HG02588 (cell line): ENCODE measurements at regions not wholly inside any gene's neighbourhood (a gene's known extent, or its start where the extent isn't known, plus 50 kb on each side); places are given as distances from the start of the nearest gene placed in this dataset.
A peak's percentile ranks its signal among the peaks of the same experiment; 100 is the strongest.

Experiments used
- ATAC-seq: cut with Tn5 transposase; IDR thresholded peaks from one replicate; pipeline ENCODE4 v1.9.1; 2021; ENCODE audit warnings: mild to moderate bottlenecking, moderate library complexity; ENCODE audit not compliant: unreplicated experiment

DNA sequence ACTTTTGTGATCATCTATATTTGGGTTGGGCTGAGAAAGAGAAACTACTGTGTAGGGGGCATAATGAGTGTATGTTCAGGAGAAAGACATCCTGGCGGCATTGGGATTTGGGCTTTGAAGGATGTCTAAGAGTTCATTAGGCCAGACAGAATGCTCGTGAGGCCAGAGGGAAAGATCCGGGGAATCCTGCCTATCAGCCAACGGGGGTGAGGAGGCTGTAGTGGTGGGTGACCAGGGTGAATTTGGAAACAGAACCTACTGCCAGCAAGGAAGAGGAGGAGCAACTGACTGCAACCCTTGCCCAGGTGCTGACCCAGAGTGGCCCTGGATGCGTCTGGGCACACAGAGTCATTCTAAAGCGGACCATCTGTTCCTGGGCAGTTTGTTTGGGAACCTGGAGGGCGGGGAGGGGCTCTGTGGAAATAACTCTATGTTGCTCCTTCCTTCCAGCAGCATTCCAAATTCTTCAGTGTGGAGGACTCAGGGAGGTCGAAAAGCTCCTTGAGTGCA lies 56.9 kb upstream of the ECE1 start:
- ATAC-seq: no peak

- no peak for ATAC-seq
These were observed 56.3 kb upstream of the ECE1 start for GRCh38 chr1:21346365-21347071.

GRCh38 chr1:21344750-21345443 lies 54.6 kb upstream of the ECE1 start:
- ATAC-seq: peak; percentile 23

- no peak for ATAC-seq
These were observed 54.0 kb upstream of the ECE1 start for GRCh38 chr1:21344098-21344749.

DNA sequence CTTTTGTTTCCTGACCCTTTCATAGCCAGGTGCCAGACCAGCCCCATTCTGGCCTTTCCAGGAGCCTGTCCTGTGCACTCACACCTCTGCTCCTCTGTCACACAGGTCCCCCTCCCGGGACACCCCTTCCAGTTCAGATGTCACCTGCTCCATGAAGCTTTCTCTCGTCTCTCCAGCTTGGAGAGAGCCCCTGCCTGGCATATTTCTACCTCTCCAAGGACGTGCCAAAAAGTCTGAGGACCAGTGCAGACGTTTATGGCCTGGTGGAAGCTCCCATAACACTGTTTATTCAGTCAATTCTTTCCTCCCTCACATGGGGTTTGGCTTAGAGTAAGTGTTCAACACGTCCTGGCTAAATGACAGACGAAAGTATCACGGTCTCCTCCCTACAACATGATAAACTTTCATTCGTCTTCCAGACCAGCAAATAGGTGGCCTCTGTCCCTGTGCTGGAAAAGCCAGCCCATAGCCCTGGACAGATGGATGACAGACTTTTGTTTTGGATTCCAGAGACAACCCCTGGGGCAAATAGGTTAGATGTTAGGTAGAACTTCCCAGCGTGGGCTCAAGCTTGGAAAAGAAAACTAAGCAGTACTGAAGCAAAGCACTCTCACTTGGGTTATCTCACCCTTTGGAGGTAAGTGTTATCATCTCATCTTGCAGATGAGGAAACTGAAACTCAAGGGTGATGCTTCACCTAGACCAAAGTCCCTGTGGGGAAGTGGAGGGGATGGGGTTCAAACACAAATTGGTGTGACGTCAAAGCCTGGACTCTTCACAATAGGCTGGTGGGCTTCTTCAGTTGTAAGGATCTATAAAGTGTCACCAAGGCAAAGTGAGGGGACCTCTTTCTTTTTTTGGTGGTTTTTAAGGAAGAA lies 52.9 kb upstream of the ECE1 start:
- ATAC-seq: no peak

GRCh38 chr1:21341517-21342078 lies 51.3 kb upstream of the ECE1 start:
- no peak for ATAC-seq

DNA sequence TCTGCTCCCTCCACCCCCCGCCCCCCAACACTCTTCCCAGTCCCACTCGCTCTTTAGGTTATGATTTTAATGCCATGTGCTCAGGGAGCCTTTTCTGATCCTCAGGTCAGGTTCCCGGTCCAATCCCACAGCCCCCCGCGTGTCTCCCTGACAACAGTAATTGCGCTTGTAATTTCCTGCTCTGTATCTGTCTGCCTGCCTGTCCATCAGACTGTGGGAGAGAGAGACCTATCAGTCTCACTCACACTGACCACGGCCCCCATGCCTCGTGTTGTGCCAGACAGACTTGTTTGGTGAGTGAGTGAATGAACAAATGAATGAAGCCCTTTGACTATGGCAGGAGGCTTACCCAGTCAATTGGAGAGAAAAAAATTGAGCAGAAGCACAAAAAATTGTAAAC lies 50.8 kb upstream of the ECE1 start:
- no peak for ATAC-seq

DNA sequence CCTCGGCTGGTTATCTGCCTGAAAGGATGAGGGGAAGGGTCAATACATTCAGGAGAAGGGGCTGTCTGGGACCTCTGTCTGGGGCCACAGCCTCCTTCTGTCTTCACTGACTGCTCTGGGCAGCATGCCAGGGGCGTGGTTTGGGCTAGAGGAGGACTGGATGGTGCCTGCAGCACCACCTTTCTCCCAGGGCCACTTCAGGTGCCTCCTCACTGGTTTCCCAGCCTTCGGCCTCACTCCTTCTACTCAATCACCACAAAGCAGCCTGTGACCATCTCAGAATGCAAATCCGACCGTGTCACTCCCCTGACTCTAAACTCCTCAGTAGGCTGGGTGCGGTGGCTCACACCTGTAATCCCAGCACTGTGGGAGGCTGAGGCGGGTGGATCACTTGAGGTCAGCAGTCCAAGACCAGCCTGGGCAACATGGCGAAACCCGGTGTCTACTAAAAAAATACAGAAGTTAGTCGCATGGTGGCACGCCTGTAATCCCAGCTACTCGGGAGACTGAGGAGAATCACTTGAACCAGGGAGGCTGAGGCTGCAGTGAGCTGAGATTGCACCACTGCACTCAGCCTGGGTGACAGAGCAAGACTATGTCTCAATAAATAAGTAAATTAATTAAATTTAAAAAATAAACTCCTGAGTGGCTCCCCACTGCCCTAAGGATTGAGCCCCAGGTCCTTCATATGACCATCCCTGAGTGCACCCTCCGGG lies 50.1 kb upstream of the ECE1 start:
- ATAC-seq: no peak
